PC-9 (cell line): ENCODE measurements at regions not wholly inside any gene's neighbourhood (a gene's known extent, or its start where the extent isn't known, plus 50 kb on each side); places are given as distances from the start of the nearest gene placed in this dataset.

Experiments
- CTCF ChIP-seq: fragments of 200-600 bp; sonication (generic); conservative IDR thresholded peaks from 2 replicates; pipeline ENCODE4 v1.6.1; 2017; ENCODE audit warnings: mixed run types, antibody characterized with exemption, mild to moderate bottlenecking, moderate library complexity
- EZH2 ChIP-seq: fragments of 200-600 bp; sonication (generic); IDR thresholded peaks from 2 replicates; pipeline ENCODE4 v1.8.0; 2017; ENCODE audit warnings: antibody characterized with exemption, low read depth

- TF ChIP-seq CTCF = no peak
- no peak for TF ChIP-seq EZH2
Observed at GRCh38 chr20:60071965-60072364, 113.7 kb downstream of the CDH26 start.
